AG20443 (cell line): ENCODE measurements at regions not wholly inside any gene's neighbourhood (a gene's known extent, or its start where the extent isn't known, plus 50 kb on each side); places are given as distances from the start of the nearest gene placed in this dataset.

Experiments
- DNase-seq: peaks from one replicate; pipeline ENCODE4 v3.0.0; 2012; ENCODE audit warnings: low spot score, mixed read lengths

DNA sequence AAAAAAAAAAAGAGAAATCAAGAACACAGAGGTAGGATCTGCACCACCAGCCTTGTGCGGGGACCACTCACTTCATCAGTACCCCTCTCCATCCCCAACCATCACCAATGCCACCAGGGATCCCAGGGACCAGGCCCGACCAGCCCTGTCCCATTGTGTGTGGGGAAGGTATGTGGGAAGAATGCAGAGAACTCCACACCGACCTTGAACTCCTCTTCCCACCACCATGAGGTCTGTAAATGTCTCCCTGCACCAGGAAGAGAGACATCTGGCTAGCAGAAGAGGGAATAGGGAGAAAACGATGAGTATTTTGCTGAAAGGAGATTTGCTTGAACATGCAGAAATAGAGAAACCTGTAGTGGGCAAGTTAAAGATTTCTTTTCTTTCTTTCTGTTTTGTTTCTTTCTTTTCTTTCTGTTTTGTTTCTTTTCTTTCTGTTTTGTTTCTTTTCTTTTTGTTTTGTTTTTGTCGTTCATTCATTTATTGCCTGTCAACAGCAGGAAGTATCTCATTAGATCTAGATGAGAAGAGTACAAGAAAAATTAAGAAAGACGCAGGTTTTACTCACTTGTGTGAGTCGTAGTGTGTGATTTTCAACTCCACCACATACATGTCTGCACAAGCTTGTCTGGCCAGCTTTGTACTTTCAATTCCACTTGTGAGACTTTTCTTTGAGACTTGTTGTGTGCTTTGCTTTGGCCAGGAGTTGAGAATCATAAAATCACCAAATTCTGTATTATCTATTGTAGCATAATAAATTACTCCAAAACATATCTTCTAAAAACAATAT, 179.8 kb upstream of the HAAO start:
- no peak for DNase-seq

GRCh38 chr2:42971381-42971780, 179.0 kb upstream of the HAAO start:
- DNase-seq, result no peak

DNA sequence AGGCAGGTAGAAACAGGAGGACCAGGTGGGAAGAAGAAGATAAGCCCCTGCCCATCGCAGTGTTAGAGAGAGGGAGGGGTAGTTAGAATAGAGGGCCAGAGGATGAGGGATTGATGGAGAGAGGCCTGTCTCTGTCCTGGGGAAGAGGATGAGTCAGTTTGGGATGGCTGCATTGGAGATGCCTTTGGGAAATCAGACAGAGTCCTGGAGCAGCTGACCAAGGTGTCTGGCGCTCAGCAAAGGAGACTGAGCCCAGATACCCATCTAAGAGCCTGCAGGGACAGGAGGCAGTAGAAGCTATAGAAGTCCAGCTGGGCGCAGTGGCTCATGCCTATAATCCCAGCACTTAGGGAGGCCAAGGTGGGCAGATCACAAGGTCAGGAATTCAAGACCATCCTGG, 177.8 kb upstream of the HAAO start:
- no peak for DNase-seq

GRCh38 chr2:42969231-42970150, 177.1 kb upstream of the HAAO start:
- DNase-seq, result peak; percentile 88

- DNase-seq, result peak; percentile 92
These were observed 175.7 kb upstream of the HAAO start for GRCh38 chr2:42967959-42968674.

DNA sequence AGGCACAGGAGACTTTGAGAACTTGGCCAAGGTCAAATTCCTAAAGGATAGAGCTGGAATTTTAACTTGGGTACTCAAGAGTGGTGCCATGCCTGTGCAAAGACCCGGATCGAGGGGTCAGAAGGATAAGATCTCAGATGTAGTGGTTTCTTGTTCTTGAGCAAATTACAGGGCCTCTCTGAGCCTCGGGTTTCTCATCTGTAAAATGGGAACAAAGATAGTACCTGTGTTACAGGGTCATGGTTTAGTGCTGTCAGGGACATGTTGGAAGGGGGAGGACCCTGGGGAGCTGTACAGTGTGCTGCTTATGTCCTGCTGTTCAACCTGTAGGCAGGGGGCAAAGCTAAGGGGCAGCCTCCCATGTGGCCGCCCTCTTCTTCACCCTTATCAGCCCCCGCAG, 173.5 kb upstream of the HAAO start:
- no peak for DNase-seq

- DNase-seq, result no peak
These were observed 172.8 kb upstream of the HAAO start for GRCh38 chr2:42965196-42965595.

GRCh38 chr2:42964439-42965083, 172.2 kb upstream of the HAAO start:
- DNase-seq, result peak; percentile 89

- no peak for DNase-seq
These were observed 171.2 kb upstream of the HAAO start for GRCh38 chr2:42963452-42964068.

- peak; percentile 39 for DNase-seq
These were observed 170.1 kb upstream of the HAAO start for GRCh38 chr2:42962508-42962953.

DNA sequence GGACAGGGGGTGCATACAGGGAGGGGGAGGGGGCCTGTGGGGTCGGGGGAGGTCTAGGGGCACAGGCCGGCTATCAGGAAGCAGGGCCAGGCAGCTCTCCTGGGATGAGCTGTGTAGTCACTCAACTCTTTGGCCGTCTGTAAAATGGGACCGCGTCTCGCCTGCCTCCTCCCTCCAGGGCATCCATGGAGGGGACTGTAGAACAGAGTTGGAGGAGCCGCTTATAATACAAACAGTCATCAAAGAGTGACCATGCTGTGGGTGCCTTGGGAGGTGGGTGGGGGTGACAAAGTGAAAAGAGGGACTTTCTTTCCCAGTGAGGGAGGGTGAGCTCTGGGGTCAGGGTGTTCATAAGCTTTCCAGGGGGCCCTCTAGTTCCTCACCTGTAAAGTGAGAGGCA, 169.6 kb upstream of the HAAO start:
- no peak for DNase-seq

DNA sequence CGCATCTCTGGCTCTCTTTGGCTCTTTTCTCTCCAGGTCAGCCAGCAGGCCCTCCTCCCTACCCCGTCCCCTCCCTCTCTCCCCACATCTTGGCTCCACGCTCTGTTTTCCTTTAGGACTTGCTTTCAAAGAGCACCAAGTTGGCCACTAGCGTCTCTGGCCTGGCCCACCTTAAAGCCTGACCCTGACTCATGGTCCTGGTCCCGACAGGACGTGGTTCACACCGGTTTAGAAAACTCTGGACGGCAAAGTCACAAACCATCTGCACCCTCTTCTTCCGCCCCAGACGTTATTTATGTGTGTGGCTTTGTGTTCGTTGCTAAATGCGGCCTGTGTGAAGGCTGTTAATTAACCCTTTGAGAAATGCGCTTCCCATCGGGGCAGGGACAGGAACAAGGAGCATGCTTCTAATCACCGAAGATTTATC, 169.0 kb upstream of the HAAO start:
- no peak for DNase-seq

DNA sequence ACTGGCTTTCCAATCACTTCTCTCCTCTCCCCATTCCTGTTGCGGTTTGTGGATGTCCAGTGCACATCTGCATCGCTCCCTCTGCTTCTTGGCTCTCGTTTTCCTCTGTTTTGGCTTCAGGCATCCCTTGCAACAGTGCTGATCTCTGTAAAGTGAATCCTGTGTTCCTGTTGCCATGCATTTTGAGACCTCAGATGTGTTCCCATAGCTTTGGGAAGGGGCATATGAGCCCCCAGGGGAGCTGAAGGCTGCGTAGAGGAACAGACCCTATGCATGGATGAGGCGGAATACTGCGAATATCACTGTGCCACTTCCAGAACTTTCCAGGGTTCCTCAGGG, 168.4 kb upstream of the HAAO start:
- peak; percentile 51 for DNase-seq

- DNase-seq, result no peak
These were observed 167.8 kb upstream of the HAAO start for GRCh38 chr2:42960002-42960841.

DNA sequence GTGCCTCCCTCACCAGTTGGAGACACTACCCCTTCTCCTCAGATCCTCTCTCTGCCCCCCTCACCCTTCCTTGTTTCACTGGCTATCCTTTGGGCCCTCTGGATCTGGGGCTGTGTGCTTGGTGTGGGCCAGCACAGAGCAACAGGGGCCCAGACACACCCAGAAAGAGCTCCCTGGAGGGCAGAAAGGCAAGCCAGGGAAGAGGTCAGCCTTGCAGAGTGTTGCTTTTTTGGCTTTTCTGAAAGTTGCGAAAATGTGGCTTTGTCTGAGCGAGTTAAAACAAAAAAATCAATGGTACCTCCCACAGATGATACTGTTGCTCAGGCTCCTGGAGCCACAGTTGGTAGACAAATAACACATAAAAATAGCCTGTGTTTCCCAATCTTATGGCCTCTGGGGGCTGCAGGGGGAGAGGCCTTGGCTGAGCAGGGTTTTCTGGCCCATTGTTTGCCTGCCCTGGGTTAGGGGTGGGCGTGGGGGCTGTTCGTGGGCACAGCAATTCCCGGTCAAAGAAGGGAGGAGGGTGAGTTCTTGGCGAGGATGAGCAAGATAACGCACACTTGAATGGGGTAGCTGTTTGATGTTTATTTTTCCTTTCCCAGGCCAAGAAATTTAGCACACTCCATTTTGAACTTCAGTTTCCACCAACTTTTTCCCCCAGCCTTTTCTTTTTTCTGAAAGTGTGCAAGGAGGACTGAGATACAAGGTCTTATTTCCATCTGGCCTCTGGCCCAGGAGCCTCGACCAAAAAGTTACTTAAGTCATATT, 167.0 kb upstream of the HAAO start:
- DNase-seq, result peak; percentile 65

DNA sequence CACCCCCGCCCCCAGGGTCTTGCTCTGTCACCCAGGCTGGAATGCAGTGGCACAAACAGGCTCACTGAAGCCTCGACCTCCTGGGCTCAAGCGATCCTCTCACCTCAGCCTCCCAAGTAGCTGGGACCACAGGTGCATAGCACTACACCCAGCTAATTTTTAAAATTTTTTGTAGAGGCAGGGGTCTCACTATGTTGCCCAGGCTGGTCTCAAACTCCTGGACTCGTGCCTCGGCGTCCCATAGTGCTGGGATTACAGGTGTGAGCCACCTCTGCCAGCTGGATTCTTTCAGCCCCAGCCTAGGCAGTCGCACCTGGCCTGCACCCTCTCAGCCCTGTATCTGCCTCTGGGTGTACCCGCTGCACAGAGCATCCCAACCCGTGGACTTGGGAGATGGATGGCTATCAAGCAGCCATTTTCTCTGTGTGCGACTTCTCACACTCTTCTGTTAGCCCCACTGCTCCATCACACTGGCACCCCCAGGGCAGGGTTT, 166.4 kb upstream of the HAAO start:
- no peak for DNase-seq

GRCh38 chr2:42957861-42958301, 165.5 kb upstream of the HAAO start:
- DNase-seq, result no peak

GRCh38 chr2:42957109-42957860, 164.9 kb upstream of the HAAO start:
- no peak for DNase-seq
